ENCODE measurements at regions not wholly inside any gene's neighbourhood (a gene's known extent, or its start where the extent isn't known, plus 50 kb on each side); places are given as distances from the start of the nearest gene placed in this dataset.

DNA sequence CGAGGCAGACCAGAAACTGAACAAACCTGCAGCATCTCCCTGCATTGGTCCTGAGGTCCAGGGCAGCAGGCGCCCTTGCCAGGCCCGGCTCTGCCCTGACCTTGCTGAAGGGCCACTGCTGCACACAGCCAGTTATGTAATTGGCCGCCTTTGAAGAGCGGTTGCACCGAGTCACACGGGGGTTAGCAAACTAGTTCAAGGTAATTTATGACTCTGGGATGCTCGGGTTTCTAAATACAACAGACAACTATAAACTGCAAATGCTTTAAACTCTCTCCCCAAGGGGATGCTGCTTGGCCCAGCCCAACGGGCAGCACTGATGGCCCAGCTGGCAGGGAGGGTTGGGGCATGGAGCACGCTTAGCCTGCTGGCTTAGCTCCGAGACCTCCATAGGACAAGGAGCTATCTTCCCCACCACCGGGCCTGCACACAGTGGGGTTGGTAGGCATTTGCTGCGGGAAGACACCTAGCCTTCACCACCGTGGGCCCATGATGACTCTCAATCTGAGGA, 60.3 kb upstream of the IQSEC1 start:
- Histone ChIP-seq H2AFZ (replicated peaks; ENCODE audit: low read length, poor library complexity) (no peak overlapping the region), H4K5ac (ENCODE audit: low read depth, low read length) (no peak overlapping the region), H2BK5ac (ENCODE audit: low read depth, low read length, poor library complexity, severe bottlenecking) (no peak overlapping the region), H3K4me1 (ENCODE audit: control insufficient read depth, insufficient read depth, low read length) (no peaks in the 10 kb centered on the region), H3K79me1 (ENCODE audit: low read depth in 1 of 2, low read length in 2 of 2) (no peaks in the 10 kb centered on the region), H3K4ac (ENCODE audit: low read depth, low read length) (no peak overlapping the region), H3K4me3 (ENCODE audit: insufficient read depth, low read depth, low read length) (no peak overlapping the region), H2BK120ac (ENCODE audit: low read depth, low read length) (no peak overlapping the region), H2AK5ac (ENCODE audit: low read depth, low read length) (no peak overlapping the region), H2BK20ac (ENCODE audit: low read depth, low read length) (no peak overlapping the region), H2BK15ac (ENCODE audit: low read depth, low read length) (no peak overlapping the region), H3K18ac (ENCODE audit: low read depth, low read length) (no peak overlapping the region), H3K9me3 (ENCODE audit: control insufficient read depth, insufficient read depth, low read length) (no peaks in the 10 kb centered on the region), H3K56ac (ENCODE audit: extremely low read depth, insufficient read depth, low read length) (no peak overlapping the region), H3K23ac (ENCODE audit: low read depth, low read length) (no peak overlapping the region), H3K14ac (replicated peaks; ENCODE audit: low read depth, low read length) (no peak overlapping the region), H4K8ac (ENCODE audit: low read depth in 2 of 2, low read length in 2 of 2) (no peak overlapping the region), H3K36me3 (ENCODE audit: control insufficient read depth, insufficient read depth, low read length) (no peaks in the 10 kb centered on the region), H3K27me3 (ENCODE audit: control insufficient read depth, insufficient read depth, low read length) (peaks cover 2% of the 10 kb centered on the region; the same call in 1 of the 2 replicates), H3K9me1 (ENCODE audit: insufficient read depth, low read length) (no peaks in the 10 kb centered on the region), H2AK9ac (replicated peaks; ENCODE audit: low read depth, low read length, poor library complexity) (no peak overlapping the region), H4K91ac (ENCODE audit: insufficient read depth, low read depth, low read length) (no peak overlapping the region), H4K20me1 (ENCODE audit: insufficient read depth, low read length) (no peaks in the 10 kb centered on the region), H3K27ac (ENCODE audit: insufficient read depth, low read length) (no peak overlapping the region), H3K9ac (ENCODE audit: low read depth, low read length) (no peak overlapping the region), H3K4me2 (ENCODE audit: low read depth, low read length) (no peak overlapping the region)
- in situ Hi-C loops (cut with MboI; ENCODE audit: low sequenced_read_pairs): no loop called here
- dilution Hi-C loops (cut with HindIII; ENCODE audit: low sequenced_read_pairs, unreplicated experiment): no loop called here
- BruUV-seq (replicated peaks): no TSS peak
- TF ChIP-seq CEBPB (IDR thresholded peaks at IDR 0.05; ENCODE audit: low read depth, low read length) (no peak), SMC3 (IDR thresholded peaks at IDR 0.05; ENCODE audit: low read depth, low read length) (no peak), MXI1 (IDR thresholded peaks at IDR 0.05; ENCODE audit: borderline replicate concordance, low read depth, low read length) (no peak), BHLHE40 (IDR thresholded peaks at IDR 0.05; ENCODE audit: low read depth, low read length) (no peak), NFE2L2 (IDR thresholded peaks at IDR 0.05; ENCODE audit: low read depth, low read length) (no peak), MAFK (IDR thresholded peaks at IDR 0.05; ENCODE audit: low read depth, low read length) (no peak), MAZ (IDR thresholded peaks at IDR 0.05; ENCODE audit: borderline replicate concordance, low read depth, low read length) (no peak), RFX5 (IDR thresholded peaks at IDR 0.05; ENCODE audit: low read depth, low read length) (no peak), RAD21 (IDR thresholded peaks at IDR 0.05; ENCODE audit: low read length) (no peak), POLR2A (IDR thresholded peaks at IDR 0.05; ENCODE audit: low read depth, low read length) (no peak), RCOR1 (IDR thresholded peaks at IDR 0.05; ENCODE audit: insufficient replicate concordance, low read length) (no peak), FOS (IDR thresholded peaks at IDR 0.05; ENCODE audit: low read depth, low read length) (no peak), CHD1 (IDR thresholded peaks at IDR 0.05; ENCODE audit: low read depth, low read length) (no peak), USF2 (IDR thresholded peaks at IDR 0.05; ENCODE audit: low read depth, low read length) (no peak)
- TF ChIP-seq, protein P1, sequence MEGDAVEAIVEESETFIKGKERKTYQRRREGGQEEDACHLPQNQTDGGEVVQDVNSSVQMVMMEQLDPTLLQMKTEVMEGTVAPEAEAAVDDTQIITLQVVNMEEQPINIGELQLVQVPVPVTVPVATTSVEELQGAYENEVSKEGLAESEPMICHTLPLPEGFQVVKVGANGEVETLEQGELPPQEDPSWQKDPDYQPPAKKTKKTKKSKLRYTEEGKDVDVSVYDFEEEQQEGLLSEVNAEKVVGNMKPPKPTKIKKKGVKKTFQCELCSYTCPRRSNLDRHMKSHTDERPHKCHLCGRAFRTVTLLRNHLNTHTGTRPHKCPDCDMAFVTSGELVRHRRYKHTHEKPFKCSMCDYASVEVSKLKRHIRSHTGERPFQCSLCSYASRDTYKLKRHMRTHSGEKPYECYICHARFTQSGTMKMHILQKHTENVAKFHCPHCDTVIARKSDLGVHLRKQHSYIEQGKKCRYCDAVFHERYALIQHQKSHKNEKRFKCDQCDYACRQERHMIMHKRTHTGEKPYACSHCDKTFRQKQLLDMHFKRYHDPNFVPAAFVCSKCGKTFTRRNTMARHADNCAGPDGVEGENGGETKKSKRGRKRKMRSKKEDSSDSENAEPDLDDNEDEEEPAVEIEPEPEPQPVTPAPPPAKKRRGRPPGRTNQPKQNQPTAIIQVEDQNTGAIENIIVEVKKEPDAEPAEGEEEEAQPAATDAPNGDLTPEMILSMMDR (conservative IDR thresholded peaks at IDR 0.05; ENCODE audit: low read depth, low read length): no peak
- TF ChIP-seq, protein P2, sequence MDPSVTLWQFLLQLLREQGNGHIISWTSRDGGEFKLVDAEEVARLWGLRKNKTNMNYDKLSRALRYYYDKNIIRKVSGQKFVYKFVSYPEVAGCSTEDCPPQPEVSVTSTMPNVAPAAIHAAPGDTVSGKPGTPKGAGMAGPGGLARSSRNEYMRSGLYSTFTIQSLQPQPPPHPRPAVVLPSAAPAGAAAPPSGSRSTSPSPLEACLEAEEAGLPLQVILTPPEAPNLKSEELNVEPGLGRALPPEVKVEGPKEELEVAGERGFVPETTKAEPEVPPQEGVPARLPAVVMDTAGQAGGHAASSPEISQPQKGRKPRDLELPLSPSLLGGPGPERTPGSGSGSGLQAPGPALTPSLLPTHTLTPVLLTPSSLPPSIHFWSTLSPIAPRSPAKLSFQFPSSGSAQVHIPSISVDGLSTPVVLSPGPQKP (IDR thresholded peaks at IDR 0.05; ENCODE audit: borderline replicate concordance, low read depth, low read length): no peak
- intact Hi-C loops (cut with micrococcal nuclease): no loop called here
- 48% methylated on average over 2 of the region's 14 CpGs; no CpG with 5 or more reads in 1 of the 2 experiments for WGBS, 2 experiments (ENCODE audit: extremely low coverage in 2 of 2, insufficient read length in 1 of 2)
- no peak for ATAC-seq (ENCODE audit: low read depth)
- no peak for DNase-seq
- ChIA-PET CTCF (no interaction called here), POLR2A (ENCODE audit: unreplicated experiment) (no interaction called here)
